Natural killer cell treated with Interleukin-12 subunit alpha and Interleukin-12 subunit beta and Interleukin-15 and Interleukin-18, amount 100 ng/mL, for 72 hours (primary cell): ENCODE measurements at regions not wholly inside any gene's neighbourhood (a gene's known extent, or its start where the extent isn't known, plus 50 kb on each side); places are given as distances from the start of the nearest gene placed in this dataset.
A peak's percentile ranks its signal among the peaks of the same experiment; 100 is the strongest.

Experiments
- ATAC-seq, 2 donors: fragments of 150-1000 bp; cut with Tn5 transposase in 1 of 2; sonication (Bioruptor Pico), chemical (Tn5 transposase) in 1 of 2; 2 replicates each; pipeline ENCODE4 v1.10.0; 2021
- DNase-seq: peaks from one replicate; pipeline ENCODE4 v3.0.0; 2022; ENCODE audit warnings: low spot score
- H3K27ac Mint-ChIP-seq, 2 donors: 1 replicate in 1 of 2; 2 replicates in 1 of 2; pipeline ENCODE4 v1.8.0; 2022; ENCODE audit warnings: mixed read lengths in 2 of 2, mild to moderate bottlenecking in 1 of 2, moderate library complexity in 1 of 2
- H3K27me3 Mint-ChIP-seq, 2 donors: 1 replicate in 1 of 2; 2 replicates in 1 of 2; pipeline ENCODE4 v1.8.0; 2022; ENCODE audit warnings: mixed read lengths in 2 of 2
- H3K36me3 Mint-ChIP-seq: one replicate; pipeline ENCODE4 v1.8.0; 2022; ENCODE audit warnings: mixed read lengths
- H3K4me1 Mint-ChIP-seq, 2 donors: 1 replicate in 1 of 2; 2 replicates in 1 of 2; pipeline ENCODE4 v1.8.0; 2022; ENCODE audit warnings: low read depth in 2 of 2, mixed read lengths in 2 of 2, mild to moderate bottlenecking in 1 of 2
- H3K4me3 Mint-ChIP-seq: one replicate; pipeline ENCODE4 v1.8.0; 2022; ENCODE audit warnings: mixed read lengths
- H3K9me3 Mint-ChIP-seq: 2 replicates; pipeline ENCODE4 v1.8.0; 2022; ENCODE audit warnings: mixed read lengths

GRCh38 chr21:43364261-43364510, 62.7 kb downstream of the SIK1 start:
- Mint-ChIP-seq H3K27me3 (peaks cover 0 to 2% of the 10 kb centered on the region in 2 donors), H3K4me3 (no peak overlapping the region), H3K27ac (no peak overlapping the region), H3K36me3 (no peaks in the 10 kb centered on the region), H3K4me1 (peaks cover 24 to 25% of the 10 kb centered on the region in 2 donors), H3K9me3 (no peaks in the 10 kb centered on the region)
- no peak for ATAC-seq
- DNase-seq = no peak

- Mint-ChIP-seq H3K27me3 (peaks cover 0 to 2% of the 10 kb centered on the region in 2 donors), H3K4me1 (peaks cover 20 to 22% of the 10 kb centered on the region in 2 donors), H3K4me3 (no peak overlapping the region), H3K27ac (peak overlapping the region; percentile 79 to 92), H3K9me3 (no peaks in the 10 kb centered on the region), H3K36me3 (no peaks in the 10 kb centered on the region)
- DNase-seq = no peak
- ATAC-seq = no peak
Measured at GRCh38 chr21:43363506-43364260, 63.2 kb downstream of the SIK1 start.

- peak overlapping the region; percentile 73 for H3K4me3 Mint-ChIP-seq
- H3K27ac Mint-ChIP-seq = peak overlapping the region; percentile 79 to 92
- peaks cover 19 to 22% of the 10 kb centered on the region in 2 donors for H3K4me1 Mint-ChIP-seq
- H3K36me3 Mint-ChIP-seq = no peaks in the 10 kb centered on the region
- ATAC-seq (peak; percentile 24 to 51), DNase-seq (peak; percentile 69)
- H3K9me3 Mint-ChIP-seq = no peaks in the 10 kb centered on the region
- peaks cover 0 to under 1% of the 10 kb centered on the region in 2 donors for H3K27me3 Mint-ChIP-seq
Measured at GRCh38 chr21:43362915-43363314, 64.0 kb downstream of the SIK1 start.

- Mint-ChIP-seq H3K9me3 (no peaks in the 10 kb centered on the region), H3K36me3 (no peaks in the 10 kb centered on the region), H3K4me1 (peaks cover 19 to 22% of the 10 kb centered on the region in 2 donors), H3K4me3 (peak overlapping the region; percentile 73), H3K27me3 (no peaks in the 10 kb centered on the region), H3K27ac (peak overlapping the region; percentile 79 to 92)
- peak; percentile 85 to 91 for ATAC-seq
- peak; percentile 85 for DNase-seq
Measured at GRCh38 chr21:43362321-43362791, 64.6 kb downstream of the SIK1 start.

- Mint-ChIP-seq H3K36me3 (no peaks in the 10 kb centered on the region), H3K4me3 (peak overlapping the region; percentile 73), H3K27me3 (no peaks in the 10 kb centered on the region), H3K4me1 (peaks cover 19 to 22% of the 10 kb centered on the region in 2 donors), H3K9me3 (no peaks in the 10 kb centered on the region), H3K27ac (peak overlapping the region; percentile 79 to 92)
- DNase-seq = no peak
- ATAC-seq = peak; percentile 53 to 57
Measured at GRCh38 chr21:43361493-43362296, 65.2 kb downstream of the SIK1 start.

GRCh38 chr21:43361127-43361492, 65.8 kb downstream of the SIK1 start:
- Mint-ChIP-seq H3K36me3 (no peaks in the 10 kb centered on the region), H3K27ac (peak overlapping the region; percentile 64 to 92)
- DNase-seq = no peak

GRCh38 chr21:43360441-43361126, 66.3 kb downstream of the SIK1 start:
- Mint-ChIP-seq H3K27ac (peak overlapping the region; percentile 64 to 92), H3K4me1 (peaks cover 19 to 22% of the 10 kb centered on the region in 2 donors), H3K27me3 (no peaks in the 10 kb centered on the region), H3K9me3 (no peaks in the 10 kb centered on the region), H3K4me3 (no peak overlapping the region), H3K36me3 (no peaks in the 10 kb centered on the region)
- ATAC-seq = no peak
- peak; percentile 54 for DNase-seq

More at GRCh38 chr21:43361127-43361492, 65.8 kb downstream of the SIK1 start:
- no peak for ATAC-seq
- H3K9me3 Mint-ChIP-seq = no peaks in the 10 kb centered on the region
- H3K4me1 Mint-ChIP-seq = peaks cover 19 to 22% of the 10 kb centered on the region in 2 donors
- H3K4me3 Mint-ChIP-seq = peak overlapping the region; percentile 43
- H3K27me3 Mint-ChIP-seq = no peaks in the 10 kb centered on the region

GRCh38 chr21:43358940-43359822, 67.8 kb downstream of the SIK1 start:
- no peak for ATAC-seq
- H3K4me1 Mint-ChIP-seq = peaks cover 19 to 24% of the 10 kb centered on the region in 2 donors
- peak; percentile 34 for DNase-seq
- H3K36me3 Mint-ChIP-seq = no peaks in the 10 kb centered on the region
- no peaks in the 10 kb centered on the region for H3K27me3 Mint-ChIP-seq
- H3K4me3 Mint-ChIP-seq = no peak overlapping the region
- no peaks in the 10 kb centered on the region for H3K9me3 Mint-ChIP-seq
- H3K27ac Mint-ChIP-seq = no peak overlapping the region

GRCh38 chr21:43357715-43358430, 69.1 kb downstream of the SIK1 start:
- no peak overlapping the region for H3K4me3 Mint-ChIP-seq
- no peaks in the 10 kb centered on the region for H3K27me3 Mint-ChIP-seq
- no peaks in the 10 kb centered on the region for H3K36me3 Mint-ChIP-seq
- peak; percentile 5 for DNase-seq
- H3K27ac Mint-ChIP-seq = no peak overlapping the region
- no peak for ATAC-seq
- peaks cover 17 to 18% of the 10 kb centered on the region in 2 donors for H3K4me1 Mint-ChIP-seq
- H3K9me3 Mint-ChIP-seq = no peaks in the 10 kb centered on the region

GRCh38 chr21:43355925-43356289, 71.0 kb downstream of the SIK1 start:
- Mint-ChIP-seq H3K9me3 (no peaks in the 10 kb centered on the region), H3K27me3 (no peaks in the 10 kb centered on the region), H3K4me1 (peaks cover 1 to 7% of the 10 kb centered on the region in 2 donors), H3K4me3 (no peak overlapping the region), H3K27ac (no peak overlapping the region), H3K36me3 (no peaks in the 10 kb centered on the region)
- no peak for ATAC-seq
- DNase-seq = no peak

- Mint-ChIP-seq H3K4me1 (peaks cover 0 to 7% of the 10 kb centered on the region in 2 donors), H3K36me3 (no peaks in the 10 kb centered on the region), H3K27ac (no peak overlapping the region), H3K9me3 (no peaks in the 10 kb centered on the region), H3K4me3 (no peak overlapping the region), H3K27me3 (no peaks in the 10 kb centered on the region)
- DNase-seq (no peak), ATAC-seq (no peak)
Measured at GRCh38 chr21:43355266-43355924, 71.5 kb downstream of the SIK1 start.

GRCh38 chr21:43354666-43355065, 72.3 kb downstream of the SIK1 start:
- Mint-ChIP-seq H3K27ac (no peak overlapping the region), H3K4me3 (no peak overlapping the region), H3K4me1 (peaks cover 0 to 7% of the 10 kb centered on the region in 2 donors), H3K36me3 (no peaks in the 10 kb centered on the region), H3K27me3 (no peaks in the 10 kb centered on the region), H3K9me3 (no peaks in the 10 kb centered on the region)
- DNase-seq (no peak), ATAC-seq (no peak)
